HG03460 (cell line): ENCODE measurements at regions not wholly inside any gene's neighbourhood (a gene's known extent, or its start where the extent isn't known, plus 50 kb on each side); places are given as distances from the start of the nearest gene placed in this dataset.
"Not testable (repeated sequence)": the region's sequence is repeated elsewhere in the genome, so short reads cannot be mapped to it uniquely, and the experiment has no call there.

Experiments used
- ATAC-seq: cut with Tn5 transposase; IDR thresholded peaks from one replicate; pipeline ENCODE4 v1.9.1; 2021; ENCODE audit not compliant: unreplicated experiment

- no peak for ATAC-seq
Observed at GRCh38 chr2:34785206-34785785, 1186.2 kb upstream of the FAM98A start.

- ATAC-seq = no peak
Observed at GRCh38 chr2:34784701-34785100, 1185.6 kb upstream of the FAM98A start.

GRCh38 chr2:34750742-34751141 is 1151.6 kb upstream of the FAM98A start:
- ATAC-seq = not testable (repeated sequence)

- ATAC-seq = no peak
Observed at GRCh38 chr2:34747643-34748042, 1148.5 kb upstream of the FAM98A start.

- ATAC-seq = no peak
Observed at GRCh38 chr2:34738691-34739090, 1139.6 kb upstream of the FAM98A start.

GRCh38 chr2:34737146-34737545 is 1138.0 kb upstream of the FAM98A start:
- ATAC-seq = no peak

- ATAC-seq = no peak
Observed at GRCh38 chr2:34736482-34736881, 1137.4 kb upstream of the FAM98A start.

GRCh38 chr2:34734662-34735061 is 1135.6 kb upstream of the FAM98A start:
- ATAC-seq = no peak

- ATAC-seq = no peak
Observed at GRCh38 chr2:34734042-34734441, 1134.9 kb upstream of the FAM98A start.

- no peak for ATAC-seq
Observed at GRCh38 chr2:34731292-34731691, 1132.2 kb upstream of the FAM98A start.

- ATAC-seq = no peak
Observed at GRCh38 chr2:34729845-34730244, 1130.7 kb upstream of the FAM98A start.

GRCh38 chr2:34724107-34724506 is 1125.0 kb upstream of the FAM98A start:
- ATAC-seq = no peak

- ATAC-seq = no peak
Observed at GRCh38 chr2:34723683-34724082, 1124.6 kb upstream of the FAM98A start.

GRCh38 chr2:34719206-34719605 is 1120.1 kb upstream of the FAM98A start:
- no peak for ATAC-seq

GRCh38 chr2:34705551-34706247 is 1106.6 kb upstream of the FAM98A start:
- no peak for ATAC-seq

GRCh38 chr2:34703292-34703691 is 1104.2 kb upstream of the FAM98A start:
- no peak for ATAC-seq

- ATAC-seq = not testable (repeated sequence)
Observed at GRCh38 chr2:34702391-34702790, 1103.3 kb upstream of the FAM98A start.

- not testable (repeated sequence) for ATAC-seq
Observed at GRCh38 chr2:34677591-34677990, 1078.5 kb upstream of the FAM98A start.

GRCh38 chr2:34677119-34677531 is 1078.0 kb upstream of the FAM98A start:
- ATAC-seq = not testable (repeated sequence)

GRCh38 chr2:34670482-34670881 is 1071.4 kb upstream of the FAM98A start:
- ATAC-seq = no peak

GRCh38 chr2:34666821-34667220 is 1067.7 kb upstream of the FAM98A start:
- ATAC-seq = no peak

- ATAC-seq = no peak
Observed at GRCh38 chr2:34664266-34664665, 1065.2 kb upstream of the FAM98A start.

GRCh38 chr2:34663314-34663713 is 1064.2 kb upstream of the FAM98A start:
- ATAC-seq = no peak
